Hepatocyte (in vitro differentiated cells): ENCODE measurements at regions not wholly inside any gene's neighbourhood (a gene's known extent, or its start where the extent isn't known, plus 50 kb on each side); places are given as distances from the start of the nearest gene placed in this dataset.

Source experiments
- DNase-seq: peaks from one replicate; pipeline ENCODE4 v3.0.0-alpha.2; 2016; ENCODE audit warnings: low spot score
- H2AFZ ChIP-seq: fragments of 200-600 bp; sonication (generic); 2 replicates; pipeline ENCODE4 v1.6.0; 2016; ENCODE audit warnings: antibody characterized with exemption, mild to moderate bottlenecking
- H3K27ac ChIP-seq: fragments of 200-600 bp; sonication (generic); 2 replicates; pipeline ENCODE4 v1.5.1; 2016; ENCODE audit warnings: mild to moderate bottlenecking
- H3K27me3 ChIP-seq: fragments of 200-600 bp; sonication (generic); 2 replicates; pipeline ENCODE4 v1.6.1; 2016
- H3K36me3 ChIP-seq: fragments of 200-600 bp; sonication (generic); replicated peaks from 2 replicates; pipeline ENCODE4 v1.5.1; 2016; ENCODE audit warnings: low read depth; ENCODE audit not compliant: insufficient read depth
- H3K4me1 ChIP-seq: fragments of 200-600 bp; sonication (generic); 2 replicates; pipeline ENCODE4 v1.5.1; 2016; ENCODE audit warnings: mild to moderate bottlenecking, moderate library complexity; ENCODE audit not compliant: insufficient read depth
- H3K4me2 ChIP-seq: fragments of 200-600 bp; sonication (generic); 2 replicates; pipeline ENCODE4 v1.6.0; 2016
- H3K4me3 ChIP-seq: fragments of 200-600 bp; sonication (generic); 2 replicates; pipeline ENCODE4 v1.5.1; 2016; ENCODE audit warnings: mild to moderate bottlenecking
- H3K79me2 ChIP-seq: fragments of 200-600 bp; sonication (generic); 2 replicates; pipeline ENCODE4 v1.6.0; 2017; ENCODE audit warnings: mild to moderate bottlenecking
- H3K9me2 ChIP-seq: fragments of 200-600 bp; sonication (generic); replicated peaks from 2 replicates; pipeline ENCODE4 v1.6.0; 2017; ENCODE audit warnings: mild to moderate bottlenecking; ENCODE audit not compliant: insufficient read depth
- H3K9me3 ChIP-seq: fragments of 200-600 bp; sonication (generic); 2 replicates; pipeline ENCODE4 v1.5.1; 2016; ENCODE audit warnings: low read depth, mild to moderate bottlenecking
- H4K20me1 ChIP-seq: fragments of 200-600 bp; sonication (generic); 2 replicates; pipeline ENCODE4 v1.6.0; 2016; ENCODE audit warnings: mild to moderate bottlenecking; ENCODE audit not compliant: insufficient read depth, poor library complexity, severe bottlenecking
- EZH2 ChIP-seq: fragments of 200-600 bp; sonication (generic); IDR thresholded peaks from 2 replicates; pipeline ENCODE4 v1.6.1; 2016; ENCODE audit warnings: antibody characterized with exemption, mild to moderate bottlenecking, borderline replicate concordance
- EZH2phosphoT487 ChIP-seq: fragments of 200-600 bp; sonication (generic); IDR thresholded peaks from one replicate; pipeline ENCODE4 v1.6.1; 2018; ENCODE audit warnings: antibody characterized with exemption, mild to moderate bottlenecking, low read depth, moderate library complexity; ENCODE audit not compliant: unreplicated experiment, severe bottlenecking
- WGBS: methylation state at CpG from one replicate; pipeline ENCODE4 v1.1.6; 2016; ENCODE audit warnings: low lambda C conversion rate; ENCODE audit errors: missing lambda C conversion rate; 5-methylcytosine and 5-hydroxymethylcytosine counted together
- TF ChIP-seq, protein P1 (sequence below): fragments of 200-600 bp; sonication (generic); IDR thresholded peaks from 2 replicates; pipeline ENCODE4 v1.5.1; 2016; ENCODE audit warnings: antibody characterized with exemption, mild to moderate bottlenecking; ENCODE audit not compliant: poor library complexity

DNA sequence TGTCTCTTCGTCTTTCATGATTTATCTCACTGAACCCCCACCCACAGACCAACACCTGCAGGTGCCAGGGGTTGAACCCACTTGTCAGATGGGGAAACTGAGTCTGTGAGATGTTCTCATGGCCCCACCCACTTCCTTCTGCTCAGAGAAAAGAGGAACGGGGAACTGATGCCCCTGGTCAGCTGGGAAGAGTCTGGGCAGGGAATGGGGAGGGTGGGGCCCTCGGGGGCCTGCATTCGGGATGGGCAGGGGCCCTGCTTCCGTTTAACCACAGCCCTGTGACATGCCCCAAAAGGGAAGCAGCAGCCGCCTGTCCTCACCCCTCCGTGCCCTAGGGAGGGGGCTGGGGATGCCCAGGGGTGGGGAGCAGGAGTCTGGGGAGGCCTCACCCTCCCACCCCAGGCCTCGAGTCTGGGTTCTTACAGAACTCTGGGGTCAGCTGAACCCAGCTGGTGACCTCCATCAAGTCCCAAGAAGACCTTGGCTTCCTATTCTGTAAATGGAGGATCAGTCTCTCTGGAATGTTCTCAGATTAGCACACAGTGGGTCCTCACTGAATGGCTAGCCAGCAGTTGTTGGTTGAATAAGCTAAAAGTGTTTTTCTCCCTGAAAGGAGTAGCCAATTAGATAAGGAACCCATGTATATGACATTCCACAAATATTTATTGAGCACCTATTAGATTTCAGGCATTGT is 81.5 kb downstream of the CEBPB start:
- TF ChIP-seq, protein P1, sequence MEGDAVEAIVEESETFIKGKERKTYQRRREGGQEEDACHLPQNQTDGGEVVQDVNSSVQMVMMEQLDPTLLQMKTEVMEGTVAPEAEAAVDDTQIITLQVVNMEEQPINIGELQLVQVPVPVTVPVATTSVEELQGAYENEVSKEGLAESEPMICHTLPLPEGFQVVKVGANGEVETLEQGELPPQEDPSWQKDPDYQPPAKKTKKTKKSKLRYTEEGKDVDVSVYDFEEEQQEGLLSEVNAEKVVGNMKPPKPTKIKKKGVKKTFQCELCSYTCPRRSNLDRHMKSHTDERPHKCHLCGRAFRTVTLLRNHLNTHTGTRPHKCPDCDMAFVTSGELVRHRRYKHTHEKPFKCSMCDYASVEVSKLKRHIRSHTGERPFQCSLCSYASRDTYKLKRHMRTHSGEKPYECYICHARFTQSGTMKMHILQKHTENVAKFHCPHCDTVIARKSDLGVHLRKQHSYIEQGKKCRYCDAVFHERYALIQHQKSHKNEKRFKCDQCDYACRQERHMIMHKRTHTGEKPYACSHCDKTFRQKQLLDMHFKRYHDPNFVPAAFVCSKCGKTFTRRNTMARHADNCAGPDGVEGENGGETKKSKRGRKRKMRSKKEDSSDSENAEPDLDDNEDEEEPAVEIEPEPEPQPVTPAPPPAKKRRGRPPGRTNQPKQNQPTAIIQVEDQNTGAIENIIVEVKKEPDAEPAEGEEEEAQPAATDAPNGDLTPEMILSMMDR, result no peak
- no peak for TF ChIP-seq EZH2
- no peak for TF ChIP-seq EZH2phosphoT487
- Histone ChIP-seq H3K27me3 (no peaks in the 10 kb centered on the region), H3K9me2 (no peaks in the 10 kb centered on the region), H3K4me1 (peaks cover 3% of the 10 kb centered on the region), H3K4me3 (no peak overlapping the region), H3K36me3 (no peaks in the 10 kb centered on the region), H3K79me2 (no peaks in the 10 kb centered on the region), H3K9me3 (no peaks in the 10 kb centered on the region), H3K27ac (no peak overlapping the region), H2AFZ (no peak overlapping the region), H4K20me1 (no peaks in the 10 kb centered on the region), H3K4me2 (no peak overlapping the region)
- DNase-seq, result no peak
- WGBS, result 96% methylated on average over 6 of the region's 8 CpGs

DNA sequence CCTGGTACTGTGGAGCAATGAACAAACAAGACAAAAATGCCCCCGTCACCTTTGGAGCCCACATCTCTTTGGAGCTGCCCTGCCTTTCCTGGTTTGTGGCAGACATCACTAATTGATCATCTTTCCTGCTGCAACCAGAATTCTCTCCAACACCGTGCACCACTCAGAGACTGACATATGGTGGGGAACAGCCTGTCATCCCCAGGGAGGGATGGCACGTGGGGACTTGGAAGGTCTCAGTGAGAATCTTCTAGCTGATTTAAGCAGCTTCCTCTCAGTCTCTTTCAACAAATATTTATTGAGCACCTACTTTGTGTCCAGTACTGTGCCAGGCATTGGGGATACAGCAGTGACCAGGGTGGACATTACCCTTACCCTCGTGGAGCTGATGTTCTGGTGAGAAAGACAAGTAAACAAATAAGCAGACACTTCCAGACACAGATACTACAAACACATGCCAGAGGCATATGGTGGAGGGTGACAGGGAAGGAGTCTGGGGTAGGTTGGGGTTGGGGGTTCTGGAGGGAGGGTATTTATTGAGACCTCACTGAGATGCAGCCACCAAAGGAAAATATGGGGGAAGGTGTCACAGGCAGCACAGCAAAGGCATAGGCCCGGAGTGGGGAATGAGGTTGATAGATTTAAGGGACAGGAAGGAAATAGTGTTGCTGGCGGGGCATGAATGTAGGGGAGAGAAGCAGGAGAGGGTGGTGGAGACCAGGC is 82.3 kb downstream of the CEBPB start:
- Histone ChIP-seq H2AFZ (no peak overlapping the region), H3K27ac (no peak overlapping the region), H3K9me2 (no peaks in the 10 kb centered on the region), H3K9me3 (no peaks in the 10 kb centered on the region), H3K4me2 (no peak overlapping the region), H3K36me3 (no peaks in the 10 kb centered on the region), H4K20me1 (no peaks in the 10 kb centered on the region), H3K79me2 (no peaks in the 10 kb centered on the region), H3K4me3 (no peak overlapping the region), H3K4me1 (peaks cover 2% of the 10 kb centered on the region), H3K27me3 (no peaks in the 10 kb centered on the region)
- no peak for DNase-seq
- TF ChIP-seq EZH2phosphoT487, result no peak
- TF ChIP-seq EZH2, result no peak
- TF ChIP-seq, protein P1, result no peak
- 77% methylated on average over 6 of the region's 6 CpGs for WGBS

DNA sequence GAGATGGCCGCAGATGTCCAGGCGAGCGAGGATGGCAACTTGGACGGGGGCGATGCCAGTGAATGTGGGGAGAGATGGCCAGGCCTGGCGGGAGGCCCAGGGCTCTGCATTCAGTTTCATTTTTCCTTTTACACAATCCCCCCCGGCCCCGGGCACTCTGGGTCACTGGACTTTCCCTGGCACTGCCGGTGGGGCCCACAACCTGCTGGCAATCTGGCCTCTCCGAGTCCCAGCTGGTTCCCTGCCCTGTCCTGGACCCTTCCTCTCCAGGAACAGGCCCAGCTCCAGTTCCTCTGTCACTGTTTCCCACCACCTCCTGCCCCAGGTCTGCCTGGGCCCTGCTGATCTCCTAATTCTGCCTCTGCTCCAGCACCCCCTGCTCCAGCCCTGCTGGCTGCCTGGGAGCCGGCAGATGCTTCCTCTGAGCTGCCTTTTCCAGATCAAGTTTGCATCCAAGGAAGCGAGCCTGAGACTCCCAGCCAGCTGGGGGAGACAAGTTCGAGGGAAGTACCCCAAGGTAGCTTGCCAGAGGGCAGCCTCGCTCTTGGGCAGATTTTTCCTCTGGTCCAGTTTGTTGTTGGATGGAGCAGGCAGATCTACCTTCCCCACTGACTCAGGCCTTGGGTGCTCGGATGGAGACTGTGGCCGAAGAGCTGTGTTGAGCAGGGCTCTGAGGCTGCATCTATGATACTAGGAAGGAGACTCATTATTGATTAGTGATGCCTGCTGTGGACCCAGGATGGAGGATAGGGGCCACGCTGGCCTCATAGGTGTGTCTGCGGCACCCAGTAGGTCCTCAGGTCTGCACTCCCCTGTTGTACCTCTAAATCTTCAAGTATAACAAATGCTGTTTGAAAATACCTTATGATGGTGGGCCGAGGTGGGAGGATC is 83.2 kb downstream of the CEBPB start:
- 93% methylated on average over 19 of the region's 19 CpGs for WGBS
- H3K27me3 ChIP-seq, result no peaks in the 10 kb centered on the region
- H2AFZ ChIP-seq, result no peak overlapping the region
- no peak for DNase-seq
- H3K9me3 ChIP-seq, result no peaks in the 10 kb centered on the region
- H3K4me3 ChIP-seq, result no peak overlapping the region
- H3K79me2 ChIP-seq, result no peaks in the 10 kb centered on the region
- H3K36me3 ChIP-seq, result no peaks in the 10 kb centered on the region
- H3K4me1 ChIP-seq, result peaks cover 11% of the 10 kb centered on the region
- no peaks in the 10 kb centered on the region for H4K20me1 ChIP-seq
- TF ChIP-seq EZH2phosphoT487 (no peak), EZH2 (no peak)
- TF ChIP-seq, protein P1, result no peak
- H3K9me2 ChIP-seq, result no peaks in the 10 kb centered on the region
- H3K27ac ChIP-seq, result no peak overlapping the region
- no peak overlapping the region for H3K4me2 ChIP-seq
